ENCODE measurements at regions not wholly inside any gene's neighbourhood (a gene's known extent, or its start where the extent isn't known, plus 50 kb on each side); places are given as distances from the start of the nearest gene placed in this dataset.
"Not testable (repeated sequence)": the region's sequence is repeated elsewhere in the genome, so short reads cannot be mapped to it uniquely, and the experiment has no call there.

GRCh38 chr12:73529231-73529630, 1008.4 kb upstream of the ATXN7L3B start:
- no peak for DNase-seq (ENCODE audit: low spot score)

- no peak for DNase-seq (ENCODE audit: low spot score)
Observed at GRCh38 chr12:73529954-73530353, 1007.7 kb upstream of the ATXN7L3B start.

GRCh38 chr12:73531752-73532151, 1005.9 kb upstream of the ATXN7L3B start:
- no peak for DNase-seq (ENCODE audit: low spot score)

GRCh38 chr12:73547421-73547820, 990.2 kb upstream of the ATXN7L3B start:
- no peak for DNase-seq (ENCODE audit: low spot score)

- no peak for DNase-seq (ENCODE audit: low spot score)
Observed at GRCh38 chr12:73585136-73585535, 952.5 kb upstream of the ATXN7L3B start.

GRCh38 chr12:73589220-73589619, 948.4 kb upstream of the ATXN7L3B start:
- DNase-seq (ENCODE audit: low spot score), result no peak

GRCh38 chr12:73598626-73599025, 939.0 kb upstream of the ATXN7L3B start:
- no peak for DNase-seq (ENCODE audit: low spot score)

- DNase-seq (ENCODE audit: low spot score), result no peak
Observed at GRCh38 chr12:73599268-73599667, 938.4 kb upstream of the ATXN7L3B start.

GRCh38 chr12:73605925-73606324, 931.7 kb upstream of the ATXN7L3B start:
- not testable (repeated sequence) for DNase-seq (ENCODE audit: low spot score)

- DNase-seq (ENCODE audit: low spot score), result no peak
Observed at GRCh38 chr12:73612551-73612950, 925.1 kb upstream of the ATXN7L3B start.

GRCh38 chr12:73623421-73623820, 914.2 kb upstream of the ATXN7L3B start:
- no peak for DNase-seq (ENCODE audit: low spot score)

- no peak for DNase-seq (ENCODE audit: low spot score)
Observed at GRCh38 chr12:73625226-73625625, 912.4 kb upstream of the ATXN7L3B start.

- no peak for DNase-seq (ENCODE audit: low spot score)
Observed at GRCh38 chr12:73629171-73629570, 908.5 kb upstream of the ATXN7L3B start.

- DNase-seq (ENCODE audit: low spot score), result no peak
Observed at GRCh38 chr12:73629893-73630831, 907.5 kb upstream of the ATXN7L3B start.

- no peak for DNase-seq (ENCODE audit: low spot score)
Observed at GRCh38 chr12:73632191-73632590, 905.4 kb upstream of the ATXN7L3B start.

GRCh38 chr12:73632661-73633060, 905.0 kb upstream of the ATXN7L3B start:
- DNase-seq (ENCODE audit: low spot score), result no peak

GRCh38 chr12:73639397-73639796, 898.2 kb upstream of the ATXN7L3B start:
- DNase-seq (ENCODE audit: low spot score), result not testable (repeated sequence)

- no peak for DNase-seq (ENCODE audit: low spot score)
Observed at GRCh38 chr12:73656375-73656774, 881.3 kb upstream of the ATXN7L3B start.

- DNase-seq (ENCODE audit: low spot score), result no peak
Observed at GRCh38 chr12:73659802-73660201, 877.8 kb upstream of the ATXN7L3B start.

GRCh38 chr12:73665193-73665592, 872.4 kb upstream of the ATXN7L3B start:
- no peak for DNase-seq (ENCODE audit: low spot score)

GRCh38 chr12:73671550-73671949, 866.1 kb upstream of the ATXN7L3B start:
- DNase-seq (ENCODE audit: low spot score), result not testable (repeated sequence)

- DNase-seq (ENCODE audit: low spot score), result no peak
Observed at GRCh38 chr12:73677520-73678291, 859.9 kb upstream of the ATXN7L3B start.

- DNase-seq (ENCODE audit: low spot score), result no peak
Observed at GRCh38 chr12:73678335-73678734, 859.3 kb upstream of the ATXN7L3B start.
